Ovary (tissue), 3 donors: ENCODE measurements at regions not wholly inside any gene's neighbourhood (a gene's known extent, or its start where the extent isn't known, plus 50 kb on each side); places are given as distances from the start of the nearest gene placed in this dataset.
"Not testable (repeated sequence)": the region's sequence is repeated elsewhere in the genome, so short reads cannot be mapped to it uniquely, and the experiment has no call there.

ENCODE experiments used
- POLR2A ChIP-seq: fragments of 450-650 bp; IDR thresholded peaks from one replicate; pipeline ENCODE4 v1.6.1; 2017; ENCODE audit warnings: antibody characterized with exemption, mild to moderate bottlenecking, moderate library complexity
- TF ChIP-seq, protein P1 (sequence below), 3 donors: fragments of 450-650 bp in 2 of 3; fragments of 200-600 bp in 1 of 3; IDR thresholded peaks; one replicate each; pipeline versions ENCODE4 v1.5.1 to v1.8.0; 2016 to 2022; ENCODE audit warnings: antibody characterized with exemption in 3 of 3, mild to moderate bottlenecking in 1 of 3
- donor health status: DM: no; HTN: no; CAD: no.

DNA sequence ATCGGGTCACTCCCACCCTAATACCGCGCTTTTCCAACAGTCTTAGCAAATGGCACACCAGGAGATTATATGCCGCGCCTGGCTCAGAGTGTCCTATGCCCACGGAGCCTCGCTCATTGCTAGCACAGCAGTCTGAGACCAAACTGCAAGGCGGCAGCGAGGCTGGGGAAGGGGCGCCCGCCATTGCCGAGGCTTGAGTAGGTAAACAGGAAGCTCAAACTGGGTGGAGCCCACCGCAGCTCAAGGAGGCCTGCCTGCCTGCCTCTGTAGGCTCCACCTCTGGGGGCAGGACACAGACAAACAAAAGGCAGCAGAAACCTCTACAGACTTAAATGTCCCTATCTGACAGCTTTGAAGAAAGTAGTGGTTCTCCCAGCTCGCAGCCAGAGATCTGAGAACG, 336.7 kb downstream of the CBLL2 start:
- TF ChIP-seq, protein P1, sequence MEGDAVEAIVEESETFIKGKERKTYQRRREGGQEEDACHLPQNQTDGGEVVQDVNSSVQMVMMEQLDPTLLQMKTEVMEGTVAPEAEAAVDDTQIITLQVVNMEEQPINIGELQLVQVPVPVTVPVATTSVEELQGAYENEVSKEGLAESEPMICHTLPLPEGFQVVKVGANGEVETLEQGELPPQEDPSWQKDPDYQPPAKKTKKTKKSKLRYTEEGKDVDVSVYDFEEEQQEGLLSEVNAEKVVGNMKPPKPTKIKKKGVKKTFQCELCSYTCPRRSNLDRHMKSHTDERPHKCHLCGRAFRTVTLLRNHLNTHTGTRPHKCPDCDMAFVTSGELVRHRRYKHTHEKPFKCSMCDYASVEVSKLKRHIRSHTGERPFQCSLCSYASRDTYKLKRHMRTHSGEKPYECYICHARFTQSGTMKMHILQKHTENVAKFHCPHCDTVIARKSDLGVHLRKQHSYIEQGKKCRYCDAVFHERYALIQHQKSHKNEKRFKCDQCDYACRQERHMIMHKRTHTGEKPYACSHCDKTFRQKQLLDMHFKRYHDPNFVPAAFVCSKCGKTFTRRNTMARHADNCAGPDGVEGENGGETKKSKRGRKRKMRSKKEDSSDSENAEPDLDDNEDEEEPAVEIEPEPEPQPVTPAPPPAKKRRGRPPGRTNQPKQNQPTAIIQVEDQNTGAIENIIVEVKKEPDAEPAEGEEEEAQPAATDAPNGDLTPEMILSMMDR (IDR thresholded peaks at IDR 0.05) = not testable (repeated sequence)
- not testable (repeated sequence) for TF ChIP-seq POLR2A
